ENCODE measurements at regions not wholly inside any gene's neighbourhood (a gene's known extent, or its start where the extent isn't known, plus 50 kb on each side); places are given as distances from the start of the nearest gene placed in this dataset.
A peak's percentile ranks its signal among the peaks of the same experiment; 100 is the strongest.
"Not testable (repeated sequence)": the region's sequence is repeated elsewhere in the genome, so short reads cannot be mapped to it uniquely, and the experiment has no call there.

GRCh38 chr10:131833013-131833412 lies 67.8 kb upstream of the PPP2R2D start:
- peak; percentile 8 for DNase-seq (ENCODE audit: low spot score)

DNA sequence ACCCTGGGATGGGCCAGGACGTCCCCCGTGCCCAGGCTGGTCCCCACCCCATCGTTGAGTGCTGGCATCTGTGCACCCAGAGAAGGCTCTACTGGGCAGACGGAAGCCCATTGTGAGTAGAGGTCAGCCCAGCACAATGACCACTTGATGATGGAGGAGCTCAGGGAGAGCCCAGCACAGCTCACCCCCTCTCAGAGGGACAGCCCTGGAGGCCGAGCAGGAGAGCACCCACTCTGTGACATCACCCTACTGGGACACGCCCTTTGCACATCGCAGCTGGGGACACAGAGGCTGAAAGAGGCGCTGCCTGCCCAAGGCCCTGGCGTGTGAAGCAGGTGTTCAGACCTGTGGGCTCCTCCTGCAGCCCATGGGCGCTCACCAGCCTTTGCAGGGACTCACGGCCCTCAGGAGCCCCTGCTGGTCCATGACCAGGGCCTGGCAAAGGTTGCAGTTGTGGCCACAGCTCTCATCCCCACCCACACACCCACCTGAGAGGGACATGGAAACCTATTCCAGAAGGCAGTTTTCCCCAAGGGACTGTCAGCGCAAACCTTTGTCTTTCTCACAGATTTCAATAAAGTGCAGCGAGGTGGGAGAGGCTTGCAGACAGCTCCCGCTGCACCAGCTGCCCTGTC lies 67.2 kb upstream of the PPP2R2D start:
- no peak for DNase-seq (ENCODE audit: low spot score)

DNA sequence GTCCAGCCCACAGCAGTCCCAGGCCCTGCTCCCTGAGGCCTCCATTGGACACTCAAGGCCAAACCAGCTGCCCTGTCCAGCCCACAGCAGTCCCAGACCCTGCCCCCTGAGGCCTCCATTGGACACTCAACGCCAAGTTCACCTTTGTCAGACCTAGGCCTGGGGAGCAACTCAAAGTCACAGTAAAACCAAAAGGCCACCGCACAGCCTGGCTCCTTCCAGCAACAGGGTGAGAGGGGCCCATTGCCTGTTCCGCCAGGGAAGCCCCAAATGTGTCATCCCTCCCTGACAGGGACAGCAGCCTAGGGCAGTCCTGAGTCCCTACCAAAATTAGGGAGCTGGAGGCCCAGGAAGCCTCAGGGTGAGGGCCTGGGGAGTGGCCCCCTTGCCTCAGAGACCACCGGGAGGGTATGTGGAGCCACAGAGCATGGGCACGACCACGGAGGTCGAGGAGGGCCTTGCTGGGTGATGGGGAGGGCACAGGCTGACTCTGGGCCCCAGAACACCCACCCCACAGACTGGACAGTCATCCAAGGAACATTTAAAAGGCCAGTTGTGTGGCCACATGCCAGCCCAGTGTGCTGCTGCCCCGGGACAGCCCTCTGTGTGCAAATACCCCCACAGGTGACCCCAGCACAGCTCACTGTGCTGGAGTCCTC lies 66.5 kb upstream of the PPP2R2D start:
- no peak for DNase-seq (ENCODE audit: low spot score)

DNA sequence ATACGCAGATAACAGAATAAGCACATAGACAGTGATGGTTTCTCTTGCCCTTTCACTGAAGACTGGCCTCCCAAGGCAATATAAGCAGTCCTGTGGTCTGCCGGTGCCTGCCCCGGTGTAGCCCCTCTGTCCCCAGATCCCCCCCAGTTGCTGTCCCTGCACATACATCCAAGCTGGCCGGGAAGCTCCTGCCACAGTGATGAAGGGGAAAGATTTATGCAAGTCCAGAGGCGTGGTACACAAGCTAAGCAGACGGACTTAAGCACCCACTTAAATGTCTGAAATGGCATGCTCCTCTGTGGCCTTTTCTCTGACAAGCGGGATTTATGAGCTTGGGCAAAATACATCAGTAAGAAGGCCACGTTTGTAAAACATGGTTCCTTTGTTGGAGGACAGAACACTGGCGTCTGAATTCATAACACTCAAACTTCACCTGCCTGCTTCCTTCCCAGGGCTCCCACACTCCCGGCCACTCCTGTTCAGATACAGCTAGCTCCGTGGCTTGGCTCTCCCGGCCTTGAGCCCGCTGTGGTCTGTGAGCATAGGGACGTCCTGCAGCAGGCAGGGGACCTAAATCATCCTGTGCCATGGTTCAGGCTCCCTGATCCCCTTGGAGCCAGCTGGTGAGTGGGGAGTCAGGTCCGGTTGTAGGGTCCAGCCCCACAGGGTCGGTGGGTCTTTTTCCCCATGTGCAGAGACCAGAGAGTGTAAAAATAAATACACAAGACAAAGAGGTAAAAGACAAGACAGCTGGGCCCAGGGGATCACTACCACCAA lies 61.7 kb upstream of the PPP2R2D start:
- no peak for DNase-seq (ENCODE audit: low spot score)

GRCh38 chr10:131839880-131840787 lies 60.7 kb upstream of the PPP2R2D start:
- not testable (repeated sequence) for DNase-seq (ENCODE audit: low spot score)

- no peak for DNase-seq (ENCODE audit: low spot score)
These were observed 60.1 kb upstream of the PPP2R2D start for GRCh38 chr10:131840788-131841118.

GRCh38 chr10:131841131-131841660 lies 59.6 kb upstream of the PPP2R2D start:
- no peak for DNase-seq (ENCODE audit: low spot score)

GRCh38 chr10:131841661-131842139 lies 59.1 kb upstream of the PPP2R2D start:
- DNase-seq (ENCODE audit: low spot score): no peak

DNA sequence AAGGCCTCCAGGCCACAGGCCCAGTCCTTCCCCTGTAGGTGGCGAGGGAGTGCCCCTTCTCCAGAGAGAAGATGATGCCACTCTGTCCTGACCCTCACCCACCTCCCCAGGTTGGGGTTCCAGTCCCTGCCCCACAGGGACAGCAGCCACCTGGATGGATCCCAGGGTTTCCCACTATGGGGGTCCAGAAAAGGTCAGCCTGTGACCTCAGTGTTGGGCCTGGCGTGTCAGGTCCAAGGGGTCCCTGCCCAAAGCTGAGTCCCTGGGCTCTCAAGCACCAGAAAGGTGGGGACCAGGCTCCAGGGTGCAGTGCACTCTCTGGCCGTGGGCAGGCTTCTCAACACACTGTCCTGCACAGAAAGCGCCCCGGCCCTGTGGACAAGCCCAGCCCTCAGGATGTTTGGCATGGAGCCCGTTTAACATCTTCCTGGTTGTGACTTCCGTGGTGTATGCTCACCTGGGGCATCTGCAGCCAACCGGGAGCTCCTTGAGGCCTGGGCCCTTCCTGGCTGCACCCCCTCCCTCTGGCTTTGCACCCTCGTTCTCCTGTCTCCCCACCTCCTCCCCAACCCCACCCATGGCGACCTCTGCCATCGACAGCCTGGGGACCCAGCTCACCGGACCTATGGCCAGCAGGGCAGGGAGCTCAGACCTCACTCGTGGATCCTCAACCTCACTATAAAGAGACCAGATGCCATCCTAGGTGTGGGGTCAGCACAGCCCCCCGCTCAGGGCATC lies 58.3 kb upstream of the PPP2R2D start:
- no peak for DNase-seq (ENCODE audit: low spot score)

GRCh38 chr10:131843089-131843595 lies 57.7 kb upstream of the PPP2R2D start:
- DNase-seq (ENCODE audit: low spot score): no peak

- no peak for DNase-seq (ENCODE audit: low spot score)
These were observed 56.9 kb upstream of the PPP2R2D start for GRCh38 chr10:131843881-131844284.

DNA sequence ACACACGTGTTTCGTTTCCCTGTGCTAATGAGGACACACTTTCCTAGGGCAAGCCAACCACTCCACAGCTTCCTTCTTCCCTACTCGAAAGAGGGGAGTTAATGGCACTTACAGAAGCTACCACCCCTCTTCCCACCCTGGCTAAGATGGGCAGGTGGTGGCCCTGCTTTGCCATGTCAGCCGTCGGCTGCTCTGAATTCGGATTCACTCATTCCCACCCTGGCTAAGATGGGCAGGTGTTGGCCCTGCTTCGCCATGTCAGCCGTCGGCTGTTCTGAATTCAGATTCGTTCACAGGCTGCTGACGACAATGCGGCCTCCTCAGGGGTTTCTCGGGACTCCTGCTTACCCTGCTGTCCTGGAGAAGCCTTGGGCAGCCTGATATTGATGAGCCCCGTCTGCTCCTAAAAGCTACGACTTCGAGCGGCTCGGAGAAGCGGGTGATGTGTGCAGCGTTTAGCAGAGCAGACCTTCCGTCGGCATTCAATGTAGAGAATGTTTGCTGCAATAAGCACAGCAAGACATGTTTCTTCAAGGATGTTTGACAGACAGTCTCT lies 56.2 kb upstream of the PPP2R2D start:
- no peak for DNase-seq (ENCODE audit: low spot score)

DNA sequence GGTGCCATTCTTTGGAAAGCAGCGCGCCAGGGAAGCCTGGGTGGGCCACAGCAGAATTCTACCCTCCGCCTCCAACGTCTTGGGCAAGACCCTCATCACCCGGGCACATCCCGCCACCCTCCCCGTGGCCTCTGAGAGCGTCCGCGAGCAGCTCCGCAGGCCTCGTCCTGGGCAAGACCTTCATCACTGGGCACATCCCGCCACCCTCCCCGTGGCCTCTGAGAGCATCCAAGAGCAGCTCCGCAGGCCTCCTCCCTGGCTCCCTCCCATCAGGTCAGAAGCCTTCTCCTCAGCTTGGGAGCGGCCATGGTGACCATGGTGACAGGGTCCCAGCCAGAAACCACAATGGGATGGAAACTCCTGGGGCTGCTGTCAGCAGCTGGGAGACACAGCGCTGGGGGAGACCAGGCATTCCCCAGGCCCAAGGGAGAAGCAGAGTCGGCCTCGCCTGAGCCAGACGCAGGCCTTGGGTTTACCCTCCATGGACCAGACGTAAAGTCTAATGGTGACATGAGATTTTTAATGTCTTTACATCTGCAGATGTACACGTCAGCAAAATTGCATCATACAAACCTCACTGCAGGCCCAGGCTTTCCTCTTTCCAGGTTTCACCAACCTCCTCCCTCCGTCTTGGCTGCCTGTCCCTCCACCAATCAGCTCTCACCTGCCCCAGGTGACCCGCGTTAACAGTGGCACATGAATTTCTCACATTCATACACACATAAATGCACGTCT lies 55.1 kb upstream of the PPP2R2D start:
- DNase-seq (ENCODE audit: low spot score): no peak

- no peak for DNase-seq (ENCODE audit: low spot score)
These were observed 54.3 kb upstream of the PPP2R2D start for GRCh38 chr10:131846240-131847101.

- DNase-seq (ENCODE audit: low spot score): no peak
These were observed 53.5 kb upstream of the PPP2R2D start for GRCh38 chr10:131847241-131847783.

GRCh38 chr10:131848296-131848695 lies 52.5 kb upstream of the PPP2R2D start:
- DNase-seq (ENCODE audit: low spot score): no peak

- DNase-seq (ENCODE audit: low spot score): no peak
These were observed 51.8 kb upstream of the PPP2R2D start for GRCh38 chr10:131848741-131849590.
